ENCODE measurements at regions not wholly inside any gene's neighbourhood (a gene's known extent, or its start where the extent isn't known, plus 50 kb on each side); places are given as distances from the start of the nearest gene placed in this dataset.
A peak's percentile ranks its signal among the peaks of the same experiment; 100 is the strongest.
"Not testable (repeated sequence)": the region's sequence is repeated elsewhere in the genome, so short reads cannot be mapped to it uniquely, and the experiment has no call there.

GRCh38 chr20:30486103-30486478 lies 771.4 kb upstream of the DEFB115 start:
- H3K4me1 ChIP-seq = no peaks in the 10 kb centered on the region
- no peak overlapping the region for H3K27ac Mint-ChIP-seq (ENCODE audit: unreplicated experiment)
- H3K4me3 Mint-ChIP-seq (ENCODE audit: unreplicated experiment) = no peak overlapping the region
- peak in 1 of 2 experiments; percentile 21 for DNase-seq
- H3K27me3 ChIP-seq (replicated peaks; ENCODE audit: control insufficient read depth, insufficient read depth, low read length) = no peaks in the 10 kb centered on the region
- ChIA-PET CTCF (no interaction called here), POLR2A (no interaction called here)
- H3K9me3 ChIP-seq = peaks cover 34% of the 10 kb centered on the region
- H3K36me3 ChIP-seq (ENCODE audit: control insufficient read depth, insufficient read depth, low read length) = no peaks in the 10 kb centered on the region
- no peaks in the 10 kb centered on the region for H3K27me3 Mint-ChIP-seq (ENCODE audit: insufficient read depth, unreplicated experiment)
- peaks cover 33% of the 10 kb centered on the region for H3K9me3 Mint-ChIP-seq (ENCODE audit: unreplicated experiment)
- no peak overlapping the region for H3K4me3 ChIP-seq (ENCODE audit: low read depth, low read length)
- H3K36me3 Mint-ChIP-seq (ENCODE audit: insufficient read depth, unreplicated experiment) = peaks cover 17% of the 10 kb centered on the region
- intact Hi-C loops (cut with micrococcal nuclease; ENCODE audit: unreplicated experiment) = no loop called here
- no TSS peak for BruUV-seq (replicated peaks)
- no peak for TF ChIP-seq CTCF (IDR thresholded peaks at IDR 0.05; ENCODE audit: insufficient read depth in 1 of 2, low read depth in 1 of 2, low read length in 1 of 2, severe bottlenecking in 1 of 2, unreplicated experiment in 1 of 2)
- no peaks in the 10 kb centered on the region for H3K4me1 Mint-ChIP-seq (ENCODE audit: low read depth, unreplicated experiment)

GRCh38 chr20:30487461-30487860 lies 770.0 kb upstream of the DEFB115 start:
- H3K36me3 Mint-ChIP-seq (ENCODE audit: insufficient read depth, unreplicated experiment) = peaks cover 17% of the 10 kb centered on the region
- H3K4me1 ChIP-seq; intact Hi-C loops (cut with micrococcal nuclease; ENCODE audit: unreplicated experiment); BruUV-seq (replicated peaks); H3K4me1 Mint-ChIP-seq (ENCODE audit: low read depth, unreplicated experiment); H3K27ac Mint-ChIP-seq (ENCODE audit: unreplicated experiment); POLR2A ChIA-PET; CTCF ChIA-PET; H3K27me3 Mint-ChIP-seq (ENCODE audit: insufficient read depth, unreplicated experiment); H3K4me3 Mint-ChIP-seq (ENCODE audit: unreplicated experiment); H3K36me3 ChIP-seq (ENCODE audit: control insufficient read depth, insufficient read depth, low read length); H3K4me3 ChIP-seq (ENCODE audit: low read depth, low read length); H3K27me3 ChIP-seq (replicated peaks; ENCODE audit: control insufficient read depth, insufficient read depth, low read length): not testable (repeated sequence)
- H3K9me3 ChIP-seq = peaks cover 31% of the 10 kb centered on the region
- peaks cover 24% of the 10 kb centered on the region for H3K9me3 Mint-ChIP-seq (ENCODE audit: unreplicated experiment)
- peak in 1 of 2 experiments; percentile 28 for DNase-seq

GRCh38 chr20:30487947-30488926 lies 769.2 kb upstream of the DEFB115 start:
- no peaks in the 10 kb centered on the region for H3K4me1 Mint-ChIP-seq (ENCODE audit: low read depth, unreplicated experiment)
- no peak for TF ChIP-seq CTCF (IDR thresholded peaks at IDR 0.05; ENCODE audit: insufficient read depth in 1 of 2, low read depth in 1 of 2, low read length in 1 of 2, severe bottlenecking in 1 of 2, unreplicated experiment in 1 of 2)
- H3K27ac Mint-ChIP-seq (ENCODE audit: unreplicated experiment) = no peak overlapping the region
- ChIA-PET CTCF (no interaction called here), POLR2A (no interaction called here)
- Histone ChIP-seq H3K9me3 (peaks cover 31% of the 10 kb centered on the region), H3K36me3 (ENCODE audit: control insufficient read depth, insufficient read depth, low read length) (no peaks in the 10 kb centered on the region), H3K27me3 (replicated peaks; ENCODE audit: control insufficient read depth, insufficient read depth, low read length) (no peaks in the 10 kb centered on the region), H3K4me3 (ENCODE audit: low read depth, low read length) (no peak overlapping the region), H3K4me1 (no peaks in the 10 kb centered on the region)
- peaks cover 24% of the 10 kb centered on the region for H3K9me3 Mint-ChIP-seq (ENCODE audit: unreplicated experiment)
- no TSS peak for BruUV-seq (replicated peaks)
- peak in 1 of 2 experiments; percentile 34 for DNase-seq
- intact Hi-C loops (cut with micrococcal nuclease; ENCODE audit: unreplicated experiment) = no loop called here
- H3K4me3 Mint-ChIP-seq (ENCODE audit: unreplicated experiment) = no peak overlapping the region
- H3K27me3 Mint-ChIP-seq (ENCODE audit: insufficient read depth, unreplicated experiment) = no peaks in the 10 kb centered on the region
- peaks cover 17% of the 10 kb centered on the region for H3K36me3 Mint-ChIP-seq (ENCODE audit: insufficient read depth, unreplicated experiment)

All from Caco-2 (cell line).